GM13976 (cell line): ENCODE measurements at regions not wholly inside any gene's neighbourhood (a gene's known extent, or its start where the extent isn't known, plus 50 kb on each side); places are given as distances from the start of the nearest gene placed in this dataset.

Experiments
- DNase-seq: peaks from one replicate; pipeline ENCODE4 v3.0.0; 2012; ENCODE audit warnings: low spot score
- CTCF ChIP-seq: IDR thresholded peaks from 2 replicates; pipeline ENCODE4 v1.5.1; 2012; ENCODE audit warnings: borderline replicate concordance, mild to moderate bottlenecking; ENCODE audit not compliant: insufficient read depth; ENCODE audit errors: extremely low read depth, missing control alignments, control extremely low read depth
- in situ Hi-C: fragments of 300-500 bp; cut with MboI; formaldehyde crosslinking; loops from one replicate; pipeline ENCODE4 v1.12.0; 2022; ENCODE audit warnings: low sequenced_read_pairs, mixed read lengths, inconsistent platforms; ENCODE audit not compliant: unreplicated experiment

DNA sequence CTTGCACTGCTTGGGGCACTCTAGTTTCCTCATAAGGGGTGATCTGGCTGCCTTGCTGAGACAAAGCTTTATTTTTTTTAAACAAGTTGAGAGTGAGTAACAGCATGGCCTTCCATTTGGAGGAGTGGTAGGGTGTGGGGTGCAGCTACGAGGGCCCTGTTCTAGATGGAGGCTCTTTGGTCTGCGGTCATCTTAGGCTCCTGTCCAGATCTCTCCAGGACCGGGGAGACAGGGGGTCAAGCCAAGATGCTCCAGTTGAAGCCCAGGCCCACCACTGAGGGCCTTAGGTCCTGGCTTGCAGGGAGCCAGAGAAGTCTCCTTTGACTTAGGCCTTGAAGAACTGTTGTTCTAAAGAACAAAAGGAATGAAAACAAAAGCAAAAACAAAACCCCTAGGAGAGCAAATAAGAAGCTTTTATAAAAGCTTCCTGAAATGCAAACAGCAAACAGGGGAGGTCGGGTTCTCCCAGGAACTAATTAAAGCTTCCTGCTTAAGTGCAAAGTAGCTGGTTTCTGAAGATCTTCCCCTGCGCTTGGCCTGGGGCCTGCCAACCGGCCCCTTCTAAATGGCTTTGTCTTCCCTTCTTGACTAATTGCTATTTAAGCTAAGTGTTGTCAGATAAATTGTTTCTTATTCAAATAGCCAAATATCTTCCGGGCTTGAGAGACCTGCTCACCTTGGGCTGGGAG lies 259.2 kb downstream of the GLRX3 start:
- in situ Hi-C loops: no loop called here
- no peak for DNase-seq
- TF ChIP-seq CTCF: no peak

DNA sequence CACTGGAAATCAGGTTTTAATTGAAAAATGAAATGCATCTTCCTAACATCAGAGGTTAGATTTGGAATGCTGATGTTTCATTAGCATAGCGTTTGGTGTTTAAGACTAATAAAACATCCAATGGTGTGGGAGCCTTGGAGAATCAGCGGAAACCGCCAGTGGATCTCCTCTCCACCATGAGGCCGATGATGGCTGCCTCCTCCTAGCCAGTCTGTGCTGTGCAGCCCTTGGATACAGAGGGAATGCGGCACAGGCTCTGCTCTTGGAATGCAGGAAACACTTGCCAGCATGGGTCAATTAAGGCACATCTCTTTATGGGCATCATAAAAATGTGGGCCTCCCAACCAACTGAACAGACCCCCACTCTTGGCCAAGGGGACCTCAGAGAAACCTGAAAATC lies 259.9 kb downstream of the GLRX3 start:
- no peak for DNase-seq
- in situ Hi-C loops: no loop called here
- TF ChIP-seq CTCF: no peak

GRCh38 chr10:130398090-130398994 lies 262.2 kb downstream of the GLRX3 start:
- no peak for TF ChIP-seq CTCF
- in situ Hi-C loops: no loop called here
- no peak for DNase-seq

DNA sequence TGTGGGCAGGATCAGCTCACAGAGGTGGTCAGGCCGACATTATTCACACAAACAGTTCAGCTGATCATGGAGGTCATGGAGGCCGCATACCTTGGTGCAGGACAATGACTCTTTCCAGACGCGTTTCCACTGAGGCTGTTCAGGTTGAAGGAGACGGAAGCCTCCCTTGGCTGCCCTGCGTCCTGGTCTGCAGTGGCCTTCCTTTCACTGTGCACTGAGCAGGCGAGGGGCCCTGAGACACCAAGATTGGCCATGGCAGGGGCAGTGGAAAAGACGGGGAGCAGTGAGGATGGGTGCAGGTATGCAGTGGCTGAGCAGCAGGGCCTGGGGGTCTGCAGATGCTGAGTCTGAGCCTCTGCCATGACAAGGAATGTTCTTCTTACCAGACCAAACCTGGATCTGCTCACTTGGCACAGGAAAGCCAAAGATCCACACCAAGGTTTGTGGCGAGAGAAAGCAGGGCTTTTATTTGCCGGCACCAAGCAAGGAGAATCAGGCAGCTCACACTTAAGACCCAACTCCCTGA lies 263.3 kb downstream of the GLRX3 start:
- in situ Hi-C loops: no loop called here

GRCh38 chr10:130400890-130401289 lies 264.7 kb downstream of the GLRX3 start:
- no peak for TF ChIP-seq CTCF
- in situ Hi-C loops: no loop called here
- no peak for DNase-seq

More for the DNA sequence above, 263.3 kb downstream of the GLRX3 start:
- no peak for DNase-seq
- TF ChIP-seq CTCF: no peak

GRCh38 chr10:130401860-130402765 lies 265.9 kb downstream of the GLRX3 start:
- in situ Hi-C loops: no loop called here
- TF ChIP-seq CTCF: no peak
- DNase-seq: no peak
